Right atrium auricular region (tissue), 2 donors: ENCODE measurements at regions not wholly inside any gene's neighbourhood (a gene's known extent, or its start where the extent isn't known, plus 50 kb on each side); places are given as distances from the start of the nearest gene placed in this dataset.
"Not testable (repeated sequence)": the region's sequence is repeated elsewhere in the genome, so short reads cannot be mapped to it uniquely, and the experiment has no call there.

Experiments used
- DNase-seq: peaks from one replicate; pipeline ENCODE4 v3.0.0-alpha.2; 2019; ENCODE audit warnings: low spot score
- H3K27ac ChIP-seq, 2 donors: fragments of 200-600 bp; sonication (generic); 1 replicate in 1 of 2; 2 replicates in 1 of 2; pipeline ENCODE4 v1.5.1; 2016 to 2019
- H3K27me3 ChIP-seq, 2 donors: fragments of 200-600 bp; sonication (generic); one replicate each; pipeline versions ENCODE4 v1.5.1 to v1.6.0; 2017 to 2019
- H3K36me3 ChIP-seq: fragments of 200-600 bp; sonication (generic); one replicate; pipeline ENCODE4 v1.5.1; 2016
- H3K4me1 ChIP-seq, 2 donors: fragments of 200-600 bp; sonication (generic); one replicate each; pipeline versions ENCODE4 v1.5.1 to v1.6.0; 2017 to 2019
- H3K4me3 ChIP-seq, 2 donors: fragments of 200-600 bp; sonication (generic); 1 replicate in 1 of 2; 2 replicates in 1 of 2; pipeline ENCODE4 v1.5.1; 2017 to 2019; ENCODE audit warnings: mild to moderate bottlenecking in 1 of 2, moderate library complexity in 1 of 2
- H3K9me3 ChIP-seq, 2 donors: fragments of 200-600 bp; sonication (generic); one replicate each; pipeline ENCODE4 v1.5.1; 2019
- TF ChIP-seq, protein P1 (sequence below), 2 donors: fragments of 200-600 bp; sonication (generic); IDR thresholded peaks; one replicate each; pipeline ENCODE4 v1.5.1; 2019; ENCODE audit warnings: antibody characterized with exemption in 2 of 2

DNA sequence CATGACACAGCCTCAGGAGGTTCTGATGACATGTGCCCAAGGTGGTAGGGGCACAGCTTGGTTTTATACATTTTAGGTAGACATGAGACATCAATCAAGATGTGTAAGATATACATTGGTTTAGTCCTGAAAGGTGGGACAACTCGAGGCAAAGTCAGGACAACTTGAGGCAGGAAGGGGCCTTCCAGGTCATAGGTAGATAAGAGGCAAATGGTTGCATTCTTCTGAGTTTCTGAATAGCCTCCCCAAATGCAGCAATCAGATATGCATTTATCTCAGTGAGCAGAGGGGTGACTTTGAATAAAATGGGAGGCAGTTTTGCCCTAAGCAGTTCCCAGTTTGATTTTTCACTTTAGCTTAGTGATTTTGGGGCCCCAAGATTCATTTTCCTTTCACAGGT, 91.6 kb downstream of the CHCHD4 start:
- Histone ChIP-seq H3K27me3 (no peaks in the 10 kb centered on the region), H3K4me3 (no peak overlapping the region), H3K27ac (no peak overlapping the region), H3K36me3 (no peaks in the 10 kb centered on the region), H3K4me1 (no peaks in the 10 kb centered on the region), H3K9me3 (peaks cover 0 to 26% of the 10 kb centered on the region in 2 donors)
- TF ChIP-seq, protein P1, sequence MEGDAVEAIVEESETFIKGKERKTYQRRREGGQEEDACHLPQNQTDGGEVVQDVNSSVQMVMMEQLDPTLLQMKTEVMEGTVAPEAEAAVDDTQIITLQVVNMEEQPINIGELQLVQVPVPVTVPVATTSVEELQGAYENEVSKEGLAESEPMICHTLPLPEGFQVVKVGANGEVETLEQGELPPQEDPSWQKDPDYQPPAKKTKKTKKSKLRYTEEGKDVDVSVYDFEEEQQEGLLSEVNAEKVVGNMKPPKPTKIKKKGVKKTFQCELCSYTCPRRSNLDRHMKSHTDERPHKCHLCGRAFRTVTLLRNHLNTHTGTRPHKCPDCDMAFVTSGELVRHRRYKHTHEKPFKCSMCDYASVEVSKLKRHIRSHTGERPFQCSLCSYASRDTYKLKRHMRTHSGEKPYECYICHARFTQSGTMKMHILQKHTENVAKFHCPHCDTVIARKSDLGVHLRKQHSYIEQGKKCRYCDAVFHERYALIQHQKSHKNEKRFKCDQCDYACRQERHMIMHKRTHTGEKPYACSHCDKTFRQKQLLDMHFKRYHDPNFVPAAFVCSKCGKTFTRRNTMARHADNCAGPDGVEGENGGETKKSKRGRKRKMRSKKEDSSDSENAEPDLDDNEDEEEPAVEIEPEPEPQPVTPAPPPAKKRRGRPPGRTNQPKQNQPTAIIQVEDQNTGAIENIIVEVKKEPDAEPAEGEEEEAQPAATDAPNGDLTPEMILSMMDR (IDR thresholded peaks at IDR 0.05) = no peak
- DNase-seq = no peak

DNA sequence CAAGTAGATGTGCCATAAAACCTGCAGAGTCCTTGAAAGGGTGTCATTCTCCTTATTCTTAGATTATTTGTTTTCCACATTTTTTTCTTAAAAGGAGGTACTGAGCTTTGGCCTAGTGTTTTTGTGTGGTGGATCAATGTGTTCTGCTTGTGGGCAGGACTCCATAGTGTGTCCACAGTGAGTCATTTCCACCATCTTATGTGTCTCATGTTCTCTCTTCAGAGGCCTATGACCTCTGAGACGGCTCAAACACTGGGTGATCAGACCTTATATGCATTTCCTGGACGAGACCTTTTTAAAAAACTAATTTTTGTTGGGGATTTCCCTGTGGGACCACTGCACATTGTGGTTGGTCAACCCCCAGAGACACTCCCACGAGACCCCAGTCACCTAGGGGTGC, 93.4 kb downstream of the CHCHD4 start:
- Histone ChIP-seq H3K27ac (no peak overlapping the region), H3K9me3 (peaks cover 0 to 14% of the 10 kb centered on the region in 2 donors), H3K4me3 (no peak overlapping the region), H3K36me3 (no peaks in the 10 kb centered on the region), H3K27me3 (no peaks in the 10 kb centered on the region), H3K4me1 (no peaks in the 10 kb centered on the region)
- no peak for DNase-seq
- TF ChIP-seq, protein P1 (IDR thresholded peaks at IDR 0.05) = no peak

DNA sequence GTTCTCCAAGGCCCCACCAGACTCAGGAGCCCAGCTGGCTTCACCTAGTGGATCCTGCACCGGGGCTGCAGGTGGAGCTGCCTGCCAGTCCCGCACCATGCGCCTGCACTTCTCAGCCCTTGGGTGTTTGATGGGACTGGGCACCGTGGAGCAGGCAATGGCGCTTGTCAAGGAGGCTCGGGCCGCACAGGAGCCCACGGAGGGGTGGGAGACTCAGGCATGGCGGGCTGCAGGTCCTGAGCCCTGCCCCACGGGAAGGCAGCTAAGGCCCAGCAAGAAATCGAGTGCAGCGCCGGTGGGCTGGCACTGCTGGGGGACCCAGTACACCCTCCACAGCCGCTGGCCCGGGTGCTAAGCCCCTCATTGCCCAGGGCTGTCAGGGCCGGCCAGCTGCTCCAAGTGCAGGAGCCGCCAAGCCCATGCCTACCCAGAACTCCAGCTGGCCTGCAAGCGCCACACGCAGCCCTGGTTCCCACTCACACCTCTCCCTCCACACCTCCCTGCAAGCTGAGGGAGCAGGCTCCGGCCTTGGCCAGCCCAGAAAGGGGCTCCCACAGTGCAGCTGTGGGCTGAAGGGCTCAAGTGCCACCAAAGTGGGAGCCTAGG, 95.2 kb downstream of the CHCHD4 start:
- not testable (repeated sequence) for H3K27me3 ChIP-seq, H3K4me3 ChIP-seq, H3K9me3 ChIP-seq, DNase-seq, H3K4me1 ChIP-seq, H3K27ac ChIP-seq, H3K36me3 ChIP-seq

DNA sequence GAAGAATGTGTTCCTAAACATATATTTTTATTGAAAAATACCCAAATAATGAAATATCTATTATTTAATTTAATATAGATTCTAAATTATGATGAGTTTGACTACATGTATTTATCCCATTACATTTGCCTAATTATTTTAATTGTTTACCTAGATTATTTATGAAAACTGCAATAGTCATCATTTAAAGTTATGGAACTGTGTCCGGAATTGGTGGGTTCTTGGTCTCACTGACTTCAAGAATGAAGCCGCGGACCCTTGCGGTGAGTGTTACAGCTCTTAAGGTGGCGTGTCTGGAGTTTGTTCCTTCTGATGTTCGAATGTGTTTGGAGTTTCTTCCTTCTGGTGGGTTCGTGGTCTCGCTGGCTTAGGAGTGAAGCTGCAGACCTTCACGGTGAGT, 96.5 kb downstream of the CHCHD4 start:
- H3K27me3 ChIP-seq, H3K4me1 ChIP-seq, H3K4me3 ChIP-seq, H3K27ac ChIP-seq, H3K36me3 ChIP-seq, DNase-seq: not testable (repeated sequence)
- peaks cover 0 to 10% of the 10 kb centered on the region in 2 donors for H3K9me3 ChIP-seq

DNA sequence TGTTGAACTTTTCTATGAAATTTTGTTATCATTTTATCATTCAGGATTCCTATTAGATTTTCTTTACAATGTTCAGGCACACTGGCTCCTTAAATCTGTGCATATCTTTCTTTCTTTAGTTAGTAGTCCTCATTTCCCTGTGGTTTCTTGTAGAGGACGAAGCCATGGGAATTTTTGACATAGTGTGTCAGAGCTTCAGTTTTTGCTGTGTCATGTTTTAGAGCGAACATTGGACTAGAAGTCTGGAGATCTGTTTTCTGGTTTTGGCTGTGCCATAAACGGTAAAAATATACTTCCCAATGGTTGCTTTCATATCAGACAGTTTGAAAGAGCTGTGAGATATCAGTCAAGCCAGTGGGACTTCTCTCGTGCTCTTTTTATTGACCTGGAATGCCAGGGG, 105.2 kb downstream of the CHCHD4 start:
- no peak overlapping the region for H3K4me3 ChIP-seq
- H3K27me3 ChIP-seq = no peaks in the 10 kb centered on the region
- H3K27ac ChIP-seq = no peak overlapping the region
- no peaks in the 10 kb centered on the region for H3K4me1 ChIP-seq
- DNase-seq = no peak
- no peaks in the 10 kb centered on the region for H3K36me3 ChIP-seq
- peaks cover 0 to 13% of the 10 kb centered on the region in 2 donors for H3K9me3 ChIP-seq
- TF ChIP-seq, protein P1 (IDR thresholded peaks at IDR 0.05) = no peak

DNA sequence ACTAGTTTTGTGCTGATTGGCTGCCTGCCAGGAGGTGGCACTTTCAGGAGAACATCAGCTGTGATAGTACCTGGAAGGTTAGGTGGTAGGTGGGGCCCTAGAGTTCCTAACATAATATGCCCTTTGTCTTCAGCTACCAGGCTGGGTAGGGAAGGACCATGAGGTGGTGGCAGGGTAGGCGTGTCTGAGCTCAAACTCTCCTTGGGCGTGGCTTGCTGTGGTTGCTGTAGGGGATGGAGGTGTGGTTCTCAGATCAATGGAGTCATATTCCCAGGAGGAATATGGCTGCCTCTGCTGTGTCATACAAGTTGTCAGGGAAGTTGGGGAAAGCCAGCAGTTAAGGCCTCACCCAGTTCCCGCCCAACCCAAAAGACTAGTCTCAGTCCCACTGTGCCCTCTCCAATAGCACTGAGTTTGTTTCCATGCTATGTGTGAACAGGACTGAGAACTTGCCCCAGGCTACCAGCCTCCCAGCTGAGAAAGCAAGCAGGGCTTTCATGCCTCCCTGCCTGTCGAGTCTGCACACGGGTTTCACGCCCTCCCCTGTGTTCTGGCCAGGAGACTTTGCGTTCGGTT, 107.7 kb downstream of the CHCHD4 start:
- Histone ChIP-seq H3K9me3 (peaks cover 0 to 13% of the 10 kb centered on the region in 2 donors), H3K36me3 (no peaks in the 10 kb centered on the region), H3K27me3 (no peaks in the 10 kb centered on the region), H3K4me1 (no peaks in the 10 kb centered on the region), H3K4me3 (no peak overlapping the region), H3K27ac (no peak overlapping the region)
- DNase-seq = no peak
- TF ChIP-seq, protein P1 (IDR thresholded peaks at IDR 0.05) = no peak

DNA sequence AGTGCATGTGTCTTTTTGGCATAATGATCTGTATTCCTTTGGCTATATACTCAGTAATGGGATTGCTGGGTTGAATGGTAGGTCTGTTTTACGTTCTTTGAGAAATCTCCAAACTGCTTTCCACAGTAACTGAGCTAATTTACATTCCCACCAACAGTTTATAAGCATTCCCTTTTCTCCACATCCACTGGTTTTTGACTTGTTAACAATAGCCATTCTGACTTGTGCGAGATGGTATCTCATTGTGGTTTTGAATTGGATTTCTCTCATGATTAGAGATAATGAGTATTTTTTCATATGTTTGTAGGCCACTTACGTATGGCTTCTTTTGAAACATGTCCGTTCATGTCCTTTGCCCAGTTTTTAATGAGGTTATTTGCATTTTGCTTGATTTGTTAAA, 117.7 kb downstream of the CHCHD4 start:
- no peaks in the 10 kb centered on the region for H3K36me3 ChIP-seq
- H3K4me3 ChIP-seq = no peak overlapping the region
- no peak overlapping the region for H3K27ac ChIP-seq

More for the DNA sequence above, 117.7 kb downstream of the CHCHD4 start:
- Histone ChIP-seq H3K4me1 (no peaks in the 10 kb centered on the region), H3K9me3 (peaks cover 0 to 11% of the 10 kb centered on the region in 2 donors), H3K27me3 (no peaks in the 10 kb centered on the region)
- no peak for DNase-seq
- TF ChIP-seq, protein P1 (IDR thresholded peaks at IDR 0.05) = no peak
